Activated CD4-positive, alpha-beta T cell treated with anti-CD3 and anti-CD28 coated beads, Interleukin-2, amount 10 ng/mL, durations not matched to agents 7 days and 5 days (primary cell): ENCODE measurements at regions not wholly inside any gene's neighbourhood (a gene's known extent, or its start where the extent isn't known, plus 50 kb on each side); places are given as distances from the start of the nearest gene placed in this dataset.

Experiments
- CTCF ChIA-PET: fragments of 350-600 bp; sonication (Branson Sonifier 250); formaldehyde crosslinking; loops from one replicate; lab custom pipeline; 2021; ENCODE audit warnings: antibody characterized with exemption; lab: Charles Lee
- POLR2A ChIA-PET: fragments of 350-600 bp; sonication (Branson Sonifier 250); formaldehyde crosslinking; loops from one replicate; lab custom pipeline; 2021; ENCODE audit warnings: antibody characterized with exemption; lab: Charles Lee
- DNase-seq: peaks from one replicate; pipeline ENCODE4 v3.0.0-alpha.2; 2020
- H3K27ac Mint-ChIP-seq: one replicate; pipeline ENCODE4 v1.8.0; 2021; ENCODE audit warnings: mild to moderate bottlenecking, moderate library complexity, mixed read lengths
- H3K27me3 Mint-ChIP-seq: one replicate; pipeline ENCODE4 v1.8.0; 2021; ENCODE audit warnings: mixed read lengths
- H3K36me3 Mint-ChIP-seq: one replicate; pipeline ENCODE4 v1.8.0; 2021; ENCODE audit warnings: low read depth, mixed read lengths
- H3K4me1 Mint-ChIP-seq: one replicate; pipeline ENCODE4 v1.8.0; 2021; ENCODE audit warnings: mixed read lengths
- H3K4me3 Mint-ChIP-seq: one replicate; pipeline ENCODE4 v1.8.0; 2021; ENCODE audit warnings: mild to moderate bottlenecking, moderate library complexity, mixed read lengths
- H3K9me3 Mint-ChIP-seq: one replicate; pipeline ENCODE4 v1.8.0; 2021; ENCODE audit warnings: mixed read lengths

DNA sequence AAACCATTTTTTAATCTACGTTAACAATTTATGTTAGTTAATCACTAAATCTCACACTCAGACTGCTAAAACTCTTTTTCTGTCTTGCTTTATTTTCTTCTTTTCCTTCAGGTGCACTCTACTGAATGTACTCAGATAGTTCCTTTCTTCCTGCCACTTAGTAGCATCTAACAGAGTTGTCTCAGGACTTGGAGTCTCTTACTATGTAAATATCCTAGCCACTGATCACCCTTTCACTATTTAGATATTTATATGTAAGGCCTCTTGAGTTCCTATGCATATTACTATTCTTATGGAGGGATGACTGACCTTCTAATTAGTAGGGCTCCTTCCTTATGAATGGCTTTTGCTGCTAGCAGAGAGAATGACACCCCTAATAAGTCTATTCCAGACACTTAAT, 586.3 kb downstream of the RERGL start:
- Mint-ChIP-seq H3K27ac (no peak overlapping the region), H3K27me3 (no peaks in the 10 kb centered on the region), H3K4me3 (no peak overlapping the region), H3K9me3 (peaks cover 7% of the 10 kb centered on the region), H3K4me1 (no peaks in the 10 kb centered on the region), H3K36me3 (no peaks in the 10 kb centered on the region)
- CTCF ChIA-PET = no interaction called here
- POLR2A ChIA-PET = no interaction called here
- no peak for DNase-seq

DNA sequence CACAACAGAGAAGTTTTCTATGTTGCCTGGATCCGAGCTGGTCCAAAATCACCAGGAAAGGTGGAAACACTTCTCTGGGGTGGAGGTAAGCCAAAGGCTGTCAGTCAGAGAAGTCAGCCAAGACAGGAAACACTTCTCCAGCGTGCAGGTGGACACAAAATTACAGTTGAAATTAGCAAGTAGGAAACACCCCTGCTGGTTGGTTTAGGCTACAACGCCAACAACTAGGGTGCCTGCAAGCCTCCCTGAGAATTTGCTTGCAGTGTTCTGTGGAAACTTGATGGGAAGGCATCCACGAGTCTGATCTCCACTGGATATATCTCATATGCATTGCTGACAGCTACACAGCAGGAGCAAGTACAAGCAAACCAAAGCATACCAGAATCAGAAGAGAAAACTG, 600.5 kb downstream of the RERGL start:
- CTCF ChIA-PET = no interaction called here
- POLR2A ChIA-PET = no interaction called here
- Mint-ChIP-seq H3K4me1 (no peaks in the 10 kb centered on the region), H3K9me3 (no peaks in the 10 kb centered on the region), H3K36me3 (no peaks in the 10 kb centered on the region), H3K4me3 (no peak overlapping the region), H3K27ac (no peak overlapping the region), H3K27me3 (no peaks in the 10 kb centered on the region)
- no peak for DNase-seq

DNA sequence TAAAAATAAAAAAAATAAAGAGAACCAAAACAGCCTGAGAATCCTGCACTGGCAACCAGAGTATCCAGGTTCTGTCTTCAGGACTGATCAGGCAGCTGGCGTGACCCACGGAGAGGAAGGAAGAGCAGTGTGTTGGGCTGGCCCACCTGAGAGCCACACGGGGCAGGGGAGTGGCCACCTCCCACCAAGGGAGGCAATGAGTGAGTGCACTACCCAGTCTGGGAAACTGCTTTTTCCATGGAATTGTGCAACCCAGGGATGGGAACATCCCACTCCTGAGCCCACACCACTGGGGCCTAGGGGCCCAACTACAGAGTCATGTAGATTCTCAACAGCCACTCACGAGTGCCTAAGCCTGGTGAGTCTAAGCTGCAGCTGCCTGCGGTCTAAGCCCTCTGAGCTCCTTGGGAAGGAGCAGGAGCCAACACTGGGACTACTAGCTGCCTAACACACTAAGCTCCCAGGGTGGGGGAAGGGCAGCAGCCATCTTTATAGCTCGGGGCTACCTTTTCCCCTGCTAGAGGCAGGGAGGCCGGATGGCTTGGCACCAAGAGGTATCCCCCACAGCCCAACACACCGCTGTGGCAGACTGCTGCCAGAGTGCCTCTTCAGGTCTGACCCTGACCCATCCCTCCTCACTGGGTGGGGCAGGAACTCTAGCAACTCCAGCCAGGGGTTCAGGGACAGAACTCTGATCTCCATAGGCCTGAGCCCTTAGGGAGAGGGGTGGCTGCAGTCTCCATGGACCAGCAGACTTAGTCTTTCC, 610.9 kb downstream of the RERGL start:
- Mint-ChIP-seq H3K27me3 (no peaks in the 10 kb centered on the region), H3K4me3 (no peak overlapping the region), H3K9me3 (peaks cover 25% of the 10 kb centered on the region), H3K4me1 (no peaks in the 10 kb centered on the region), H3K27ac (no peak overlapping the region), H3K36me3 (no peaks in the 10 kb centered on the region)
- ChIA-PET POLR2A (no interaction called here), CTCF (no interaction called here)
- no peak for DNase-seq

DNA sequence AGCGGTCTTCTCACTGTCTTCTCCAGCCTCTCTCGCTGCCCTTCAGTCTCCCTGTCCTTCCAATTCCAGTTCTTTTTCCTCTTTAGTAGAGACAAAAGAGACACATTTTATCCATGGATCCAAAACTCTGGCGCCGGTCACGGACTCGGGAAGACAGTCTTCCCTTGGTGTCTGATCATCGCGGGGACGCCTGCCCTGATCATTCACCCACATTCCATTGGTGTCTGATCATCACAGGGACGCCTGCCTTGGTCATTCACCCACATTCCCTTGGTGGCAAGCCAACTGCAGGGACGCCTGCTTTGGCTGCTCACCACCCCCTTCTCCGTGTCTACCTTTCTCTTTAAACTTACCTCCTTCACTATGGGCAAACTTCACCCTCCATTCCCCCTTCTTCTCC, 619.5 kb downstream of the RERGL start:
- CTCF ChIA-PET = no interaction called here
- Mint-ChIP-seq H3K4me1 (no peaks in the 10 kb centered on the region), H3K9me3 (peaks cover 6% of the 10 kb centered on the region), H3K27ac (no peak overlapping the region), H3K27me3 (no peaks in the 10 kb centered on the region), H3K4me3 (no peak overlapping the region), H3K36me3 (no peaks in the 10 kb centered on the region)
- POLR2A ChIA-PET = no interaction called here
- no peak for DNase-seq

DNA sequence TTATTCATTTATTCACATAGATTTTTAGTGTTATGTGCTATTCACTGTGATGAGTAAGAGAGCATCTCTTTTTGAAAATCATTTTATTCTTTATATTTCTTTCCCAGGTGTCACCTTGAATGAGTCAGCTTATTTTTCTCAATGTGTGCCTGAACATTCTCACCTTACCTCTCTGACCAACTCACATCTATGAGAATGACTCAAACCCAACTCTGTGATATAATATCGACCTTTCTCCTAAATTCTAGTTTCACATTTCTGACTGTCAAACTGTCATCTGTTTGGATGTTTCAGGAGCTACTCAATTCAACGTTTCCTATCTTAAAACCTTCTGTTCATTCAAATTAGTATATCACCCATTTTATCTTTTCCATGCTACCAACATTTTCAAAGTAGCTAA, 630.8 kb downstream of the RERGL start:
- DNase-seq = no peak
- peaks cover 4% of the 10 kb centered on the region for H3K9me3 Mint-ChIP-seq
- ChIA-PET POLR2A (no interaction called here), CTCF (no interaction called here)
- no peaks in the 10 kb centered on the region for H3K36me3 Mint-ChIP-seq
- H3K4me3 Mint-ChIP-seq = no peak overlapping the region
- no peaks in the 10 kb centered on the region for H3K27me3 Mint-ChIP-seq
- H3K27ac Mint-ChIP-seq = no peak overlapping the region
- no peaks in the 10 kb centered on the region for H3K4me1 Mint-ChIP-seq

DNA sequence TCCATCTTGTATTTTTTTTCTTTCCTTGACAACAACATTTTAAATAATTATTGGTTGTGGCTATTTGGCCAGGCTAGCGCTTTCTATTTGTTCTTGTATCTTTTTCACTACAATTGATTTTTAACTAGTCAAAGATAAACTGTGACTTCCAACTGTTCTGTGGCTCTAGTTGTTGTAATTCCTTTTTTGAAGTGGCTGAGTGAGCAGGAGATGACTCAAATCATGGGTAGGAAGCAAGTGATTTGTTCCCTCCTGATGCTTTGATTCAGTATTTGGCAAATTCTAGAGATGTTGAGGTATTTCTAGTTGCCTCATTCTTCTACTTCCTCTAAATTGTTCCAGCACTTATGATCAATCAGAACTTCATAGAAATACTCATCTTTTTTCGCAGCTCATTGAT, 633.5 kb downstream of the RERGL start:
- ChIA-PET CTCF (no interaction called here), POLR2A (no interaction called here)
- Mint-ChIP-seq H3K4me3 (no peak overlapping the region), H3K36me3 (no peaks in the 10 kb centered on the region), H3K4me1 (no peaks in the 10 kb centered on the region), H3K27ac (no peak overlapping the region), H3K27me3 (no peaks in the 10 kb centered on the region), H3K9me3 (peaks cover 4% of the 10 kb centered on the region)
- no peak for DNase-seq

DNA sequence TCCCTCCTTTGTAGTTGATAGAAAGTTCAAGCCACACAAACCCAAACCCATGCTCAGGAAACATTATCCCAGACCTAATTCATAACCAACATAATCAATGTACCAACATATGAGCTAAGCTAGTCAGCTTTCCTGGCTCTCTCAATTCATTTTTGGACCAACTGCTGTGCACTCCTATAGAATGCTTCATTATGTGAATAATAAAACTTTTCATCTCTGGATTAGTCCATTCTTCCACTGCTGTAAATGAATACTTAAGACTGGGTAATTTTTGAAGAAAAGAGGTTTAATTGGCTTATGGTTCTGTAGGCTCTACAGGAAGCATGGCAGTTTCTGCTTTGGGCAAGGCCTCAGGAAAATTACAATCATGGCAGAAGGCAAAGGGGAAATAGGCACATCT, 651.9 kb downstream of the RERGL start:
- H3K27ac Mint-ChIP-seq = no peak overlapping the region
- no peaks in the 10 kb centered on the region for H3K4me1 Mint-ChIP-seq
- ChIA-PET POLR2A (no interaction called here), CTCF (interaction anchor here (0.7 kb wide), 1 partner anchor 638 kb away, joined by 3 read pairs; no protein-coding TSS in a partner anchor)
- H3K27me3 Mint-ChIP-seq = no peaks in the 10 kb centered on the region
- no peaks in the 10 kb centered on the region for H3K36me3 Mint-ChIP-seq
- no peak for DNase-seq
- peaks cover 7% of the 10 kb centered on the region for H3K9me3 Mint-ChIP-seq
- H3K4me3 Mint-ChIP-seq = no peak overlapping the region

DNA sequence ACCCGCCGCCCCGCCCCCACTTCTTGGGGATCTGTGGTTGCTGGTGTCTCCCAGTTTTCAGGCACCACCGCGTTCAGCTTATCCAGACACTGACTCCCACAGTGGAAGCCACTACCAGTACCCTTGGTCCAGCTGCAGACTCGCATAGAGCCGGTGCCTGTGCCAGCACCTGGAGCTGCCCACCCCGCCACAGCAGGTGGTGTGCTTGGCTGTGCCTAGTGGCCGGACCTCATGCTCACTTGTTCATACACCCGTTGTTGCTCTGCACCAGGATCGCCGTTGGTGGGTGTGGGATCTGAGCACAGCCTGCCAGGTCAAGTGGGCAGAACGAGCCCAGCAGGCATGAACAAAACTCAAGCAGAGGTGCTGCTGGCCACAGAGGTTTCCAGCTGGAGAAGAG, 673.2 kb downstream of the RERGL start:
- Mint-ChIP-seq H3K36me3 (no peaks in the 10 kb centered on the region), H3K9me3 (peaks cover 12% of the 10 kb centered on the region), H3K27ac (no peak overlapping the region), H3K4me3 (no peak overlapping the region), H3K27me3 (no peaks in the 10 kb centered on the region), H3K4me1 (no peaks in the 10 kb centered on the region)
- CTCF ChIA-PET = no interaction called here
- POLR2A ChIA-PET = no interaction called here
- no peak for DNase-seq

DNA sequence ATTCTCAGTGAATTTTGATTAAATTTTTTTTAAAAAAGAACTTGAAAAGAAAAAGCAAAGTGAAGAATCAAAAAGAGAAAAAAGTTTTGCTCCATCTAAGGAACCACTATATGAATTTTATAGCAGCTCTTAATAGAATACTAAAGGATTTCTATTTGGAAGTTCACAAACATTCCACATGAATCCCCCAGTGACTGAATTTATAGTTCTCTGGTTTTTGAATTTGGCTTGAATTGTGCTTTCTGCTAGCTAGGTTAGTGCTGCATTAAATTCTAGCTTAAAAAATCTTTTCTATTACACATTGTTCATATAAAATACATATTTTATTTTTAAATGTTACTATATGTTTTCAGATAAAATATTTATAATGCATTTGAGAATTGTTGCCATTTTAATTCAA, 675.4 kb downstream of the RERGL start:
- H3K27ac Mint-ChIP-seq = no peak overlapping the region
- H3K9me3 Mint-ChIP-seq = peaks cover 12% of the 10 kb centered on the region
- H3K36me3 Mint-ChIP-seq = no peaks in the 10 kb centered on the region
- no peak for DNase-seq
- H3K27me3 Mint-ChIP-seq = no peaks in the 10 kb centered on the region
- POLR2A ChIA-PET = no interaction called here
- CTCF ChIA-PET = no interaction called here
- no peak overlapping the region for H3K4me3 Mint-ChIP-seq
- no peaks in the 10 kb centered on the region for H3K4me1 Mint-ChIP-seq

DNA sequence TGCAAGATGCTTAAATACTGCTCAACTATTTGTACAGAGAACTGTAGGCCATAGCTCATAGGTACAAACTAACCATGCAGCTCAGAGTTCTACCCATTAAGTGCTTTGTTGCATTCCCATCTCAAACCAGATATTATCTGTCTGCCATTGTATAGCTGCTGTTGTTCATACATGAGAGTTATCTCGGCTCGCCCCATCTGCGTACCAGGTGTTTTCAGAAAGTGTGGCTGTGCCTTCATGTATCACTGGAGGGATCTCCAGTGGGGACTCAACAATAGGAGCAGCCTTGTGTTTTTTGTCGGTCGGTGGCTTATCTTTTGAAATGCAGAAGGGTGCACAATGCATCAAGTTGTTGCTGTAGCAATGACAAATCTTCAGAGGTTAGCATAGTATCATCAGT, 678.3 kb downstream of the RERGL start:
- Mint-ChIP-seq H3K9me3 (peaks cover 10% of the 10 kb centered on the region), H3K36me3 (no peaks in the 10 kb centered on the region), H3K27ac (no peak overlapping the region), H3K4me1 (no peaks in the 10 kb centered on the region), H3K4me3 (no peak overlapping the region), H3K27me3 (no peaks in the 10 kb centered on the region)
- DNase-seq = no peak
- CTCF ChIA-PET = no interaction called here
- POLR2A ChIA-PET = no interaction called here

DNA sequence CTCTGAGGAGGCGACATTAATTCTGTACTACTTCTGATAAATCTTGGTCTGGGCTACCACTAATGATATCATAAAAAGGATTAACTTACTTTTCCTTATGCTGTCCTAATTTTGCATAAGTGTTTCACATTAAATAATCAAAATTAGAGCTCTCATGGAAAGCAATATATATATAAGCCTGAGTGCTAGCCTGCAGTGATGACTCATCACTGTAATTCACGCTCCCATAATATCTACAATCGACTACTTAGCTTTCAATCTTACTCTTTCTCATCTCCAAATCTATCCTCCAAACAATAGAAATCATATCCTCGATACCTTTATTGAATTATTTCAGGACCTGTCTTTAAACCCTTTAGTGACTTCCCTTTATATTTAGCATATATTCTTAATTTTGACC, 701.3 kb downstream of the RERGL start:
- Mint-ChIP-seq H3K4me3 (no peak overlapping the region), H3K9me3 (peaks cover 13% of the 10 kb centered on the region), H3K27ac (no peak overlapping the region), H3K4me1 (no peaks in the 10 kb centered on the region), H3K27me3 (no peaks in the 10 kb centered on the region), H3K36me3 (no peaks in the 10 kb centered on the region)
- DNase-seq = no peak
- POLR2A ChIA-PET = no interaction called here
- CTCF ChIA-PET = no interaction called here

DNA sequence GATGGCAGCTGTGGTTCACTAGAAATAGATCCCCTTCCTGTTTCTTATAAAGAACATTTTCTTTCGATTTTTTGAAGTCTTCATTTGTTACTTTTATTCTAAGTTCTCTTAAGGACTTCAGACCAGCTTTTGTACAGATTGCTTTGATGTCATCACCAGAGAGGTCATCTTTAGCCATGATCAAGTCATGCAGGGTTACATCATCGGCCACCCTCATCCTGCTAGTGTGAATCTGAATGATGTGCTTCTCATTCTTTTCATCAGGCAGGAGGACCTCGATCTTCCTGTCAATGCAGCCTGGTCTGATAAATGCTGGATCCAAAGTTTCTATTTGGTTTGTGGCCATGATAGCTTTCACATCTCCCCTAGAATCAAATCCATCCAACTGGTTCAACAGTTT, 706.7 kb downstream of the RERGL start:
- Mint-ChIP-seq H3K27ac (no peak overlapping the region), H3K9me3 (peaks cover 10% of the 10 kb centered on the region), H3K36me3 (no peaks in the 10 kb centered on the region), H3K27me3 (no peaks in the 10 kb centered on the region), H3K4me1 (no peaks in the 10 kb centered on the region), H3K4me3 (no peak overlapping the region)
- no peak for DNase-seq
- CTCF ChIA-PET = no interaction called here
- POLR2A ChIA-PET = no interaction called here

DNA sequence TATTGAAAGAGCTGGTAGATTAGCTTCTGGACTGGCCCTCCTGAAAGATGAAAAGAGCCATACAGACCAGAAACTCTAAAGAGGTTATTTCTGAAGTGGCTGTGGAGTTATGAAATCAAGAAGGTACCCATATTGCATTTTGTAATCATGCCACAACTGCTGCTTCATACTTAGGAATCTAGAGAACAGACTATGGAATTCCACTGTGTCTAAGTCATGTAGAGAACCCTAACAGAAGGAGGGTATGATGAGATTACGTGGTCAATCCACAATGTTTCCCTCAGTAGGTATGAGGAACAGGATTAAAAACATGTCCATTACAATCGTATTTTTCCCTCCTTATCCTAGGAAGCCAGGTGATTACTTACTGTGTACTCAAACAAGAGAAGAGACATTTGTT, 708.8 kb downstream of the RERGL start:
- no peak overlapping the region for H3K4me3 Mint-ChIP-seq
- no peak overlapping the region for H3K27ac Mint-ChIP-seq
- H3K9me3 Mint-ChIP-seq = peaks cover 10% of the 10 kb centered on the region
- no peaks in the 10 kb centered on the region for H3K36me3 Mint-ChIP-seq
- ChIA-PET CTCF (no interaction called here), POLR2A (no interaction called here)
- H3K27me3 Mint-ChIP-seq = no peaks in the 10 kb centered on the region
- H3K4me1 Mint-ChIP-seq = no peaks in the 10 kb centered on the region
- DNase-seq = no peak

DNA sequence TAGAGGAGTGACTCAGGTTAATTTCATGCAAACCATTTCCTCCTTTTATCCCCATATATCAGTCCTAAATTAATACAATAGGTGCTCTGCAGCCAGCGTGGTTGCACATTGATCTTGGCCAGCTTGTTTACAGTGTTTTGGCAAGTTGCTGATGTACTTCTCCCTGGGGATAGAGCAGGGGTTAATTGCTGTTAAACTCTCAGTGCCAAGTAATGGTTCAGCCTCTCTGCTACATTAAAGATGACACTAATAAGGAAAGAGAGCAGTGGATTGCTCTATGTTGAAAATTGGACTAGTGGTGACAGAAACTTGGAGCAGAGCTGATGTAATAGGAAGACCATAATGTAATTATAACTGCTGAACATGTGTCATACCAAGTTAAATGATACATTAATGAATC, 717.5 kb downstream of the RERGL start:
- POLR2A ChIA-PET = no interaction called here
- H3K27me3 Mint-ChIP-seq = no peaks in the 10 kb centered on the region
- H3K4me3 Mint-ChIP-seq = no peak overlapping the region
- peaks cover 7% of the 10 kb centered on the region for H3K9me3 Mint-ChIP-seq
- CTCF ChIA-PET = no interaction called here
- no peak for DNase-seq
- no peaks in the 10 kb centered on the region for H3K36me3 Mint-ChIP-seq
- no peaks in the 10 kb centered on the region for H3K4me1 Mint-ChIP-seq
- H3K27ac Mint-ChIP-seq = no peak overlapping the region
